ENCODE measurements at regions not wholly inside any gene's neighbourhood (a gene's known extent, or its start where the extent isn't known, plus 50 kb on each side); places are given as distances from the start of the nearest gene placed in this dataset.

DNA sequence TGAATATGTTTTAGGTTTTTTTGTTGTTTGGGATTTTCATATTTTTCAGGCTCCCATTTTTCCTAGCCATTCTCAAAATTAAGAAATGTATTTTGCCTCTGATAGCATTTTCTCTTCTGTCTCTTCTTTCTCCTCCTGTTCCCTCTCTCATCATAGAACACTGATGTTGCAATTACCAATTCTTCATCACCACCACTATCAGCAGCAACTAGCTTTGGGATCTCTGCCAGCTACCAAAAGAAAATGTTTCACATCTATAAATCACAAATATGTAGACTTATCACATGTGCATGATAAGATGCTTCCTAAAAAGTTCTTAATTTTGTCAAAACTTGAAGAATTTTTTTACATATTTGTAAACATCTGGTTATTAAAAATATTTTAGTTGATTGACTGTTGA, 887.1 kb downstream of the MAT2B start:
- TF ChIP-seq CHD4 (IDR thresholded peaks at IDR 0.05): no peak
- no peak for TF ChIP-seq CTCF (IDR thresholded peaks at IDR 0.05 in 2 of 3, conservative IDR thresholded peaks at IDR 0.05 in 1 of 3; ENCODE audit: control insufficient read depth in 2 of 3, extremely low read depth in 1 of 3, insufficient read depth in 1 of 3, low read depth in 3 of 3, low read length in 3 of 3)
- TF ChIP-seq POLR2A (IDR thresholded peaks at IDR 0.05; ENCODE audit: low read depth, low read length): no peak
- TF ChIP-seq POLR2AphosphoS2 (IDR thresholded peaks at IDR 0.05; ENCODE audit: low read depth, low read length): no peak
- TF ChIP-seq, protein P1, sequence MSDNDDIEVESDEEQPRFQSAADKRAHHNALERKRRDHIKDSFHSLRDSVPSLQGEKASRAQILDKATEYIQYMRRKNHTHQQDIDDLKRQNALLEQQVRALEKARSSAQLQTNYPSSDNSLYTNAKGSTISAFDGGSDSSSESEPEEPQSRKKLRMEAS (IDR thresholded peaks at IDR 0.05; ENCODE audit: low read depth, low read length): no peak
- TF ChIP-seq, protein P2, sequence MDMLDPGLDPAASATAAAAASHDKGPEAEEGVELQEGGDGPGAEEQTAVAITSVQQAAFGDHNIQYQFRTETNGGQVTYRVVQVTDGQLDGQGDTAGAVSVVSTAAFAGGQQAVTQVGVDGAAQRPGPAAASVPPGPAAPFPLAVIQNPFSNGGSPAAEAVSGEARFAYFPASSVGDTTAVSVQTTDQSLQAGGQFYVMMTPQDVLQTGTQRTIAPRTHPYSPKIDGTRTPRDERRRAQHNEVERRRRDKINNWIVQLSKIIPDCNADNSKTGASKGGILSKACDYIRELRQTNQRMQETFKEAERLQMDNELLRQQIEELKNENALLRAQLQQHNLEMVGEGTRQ (IDR thresholded peaks at IDR 0.05; ENCODE audit: borderline replicate concordance, low read depth, low read length): no peak
- TF ChIP-seq, protein P3, sequence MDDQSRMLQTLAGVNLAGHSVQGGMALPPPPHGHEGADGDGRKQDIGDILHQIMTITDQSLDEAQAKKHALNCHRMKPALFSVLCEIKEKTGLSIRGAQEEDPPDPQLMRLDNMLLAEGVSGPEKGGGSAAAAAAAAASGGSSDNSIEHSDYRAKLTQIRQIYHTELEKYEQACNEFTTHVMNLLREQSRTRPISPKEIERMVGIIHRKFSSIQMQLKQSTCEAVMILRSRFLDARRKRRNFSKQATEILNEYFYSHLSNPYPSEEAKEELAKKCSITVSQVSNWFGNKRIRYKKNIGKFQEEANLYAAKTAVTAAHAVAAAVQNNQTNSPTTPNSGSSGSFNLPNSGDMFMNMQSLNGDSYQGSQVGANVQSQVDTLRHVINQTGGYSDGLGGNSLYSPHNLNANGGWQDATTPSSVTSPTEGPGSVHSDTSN (IDR thresholded peaks at IDR 0.05; ENCODE audit: insufficient replicate concordance, low read depth, low read length): no peak
- TF ChIP-seq ZNF24 (IDR thresholded peaks at IDR 0.05): no peak
- TF ChIP-seq, protein P4, sequence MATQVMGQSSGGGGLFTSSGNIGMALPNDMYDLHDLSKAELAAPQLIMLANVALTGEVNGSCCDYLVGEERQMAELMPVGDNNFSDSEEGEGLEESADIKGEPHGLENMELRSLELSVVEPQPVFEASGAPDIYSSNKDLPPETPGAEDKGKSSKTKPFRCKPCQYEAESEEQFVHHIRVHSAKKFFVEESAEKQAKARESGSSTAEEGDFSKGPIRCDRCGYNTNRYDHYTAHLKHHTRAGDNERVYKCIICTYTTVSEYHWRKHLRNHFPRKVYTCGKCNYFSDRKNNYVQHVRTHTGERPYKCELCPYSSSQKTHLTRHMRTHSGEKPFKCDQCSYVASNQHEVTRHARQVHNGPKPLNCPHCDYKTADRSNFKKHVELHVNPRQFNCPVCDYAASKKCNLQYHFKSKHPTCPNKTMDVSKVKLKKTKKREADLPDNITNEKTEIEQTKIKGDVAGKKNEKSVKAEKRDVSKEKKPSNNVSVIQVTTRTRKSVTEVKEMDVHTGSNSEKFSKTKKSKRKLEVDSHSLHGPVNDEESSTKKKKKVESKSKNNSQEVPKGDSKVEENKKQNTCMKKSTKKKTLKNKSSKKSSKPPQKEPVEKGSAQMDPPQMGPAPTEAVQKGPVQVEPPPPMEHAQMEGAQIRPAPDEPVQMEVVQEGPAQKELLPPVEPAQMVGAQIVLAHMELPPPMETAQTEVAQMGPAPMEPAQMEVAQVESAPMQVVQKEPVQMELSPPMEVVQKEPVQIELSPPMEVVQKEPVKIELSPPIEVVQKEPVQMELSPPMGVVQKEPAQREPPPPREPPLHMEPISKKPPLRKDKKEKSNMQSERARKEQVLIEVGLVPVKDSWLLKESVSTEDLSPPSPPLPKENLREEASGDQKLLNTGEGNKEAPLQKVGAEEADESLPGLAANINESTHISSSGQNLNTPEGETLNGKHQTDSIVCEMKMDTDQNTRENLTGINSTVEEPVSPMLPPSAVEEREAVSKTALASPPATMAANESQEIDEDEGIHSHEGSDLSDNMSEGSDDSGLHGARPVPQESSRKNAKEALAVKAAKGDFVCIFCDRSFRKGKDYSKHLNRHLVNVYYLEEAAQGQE (IDR thresholded peaks at IDR 0.05; ENCODE audit: low read depth, low read length): no peak
- no peak for TF ChIP-seq EP300 (IDR thresholded peaks at IDR 0.05; ENCODE audit: borderline replicate concordance in 1 of 2, control insufficient read depth in 1 of 2, low read depth in 2 of 2, low read length in 2 of 2)

All from GM12878 (cell line).